MM.1S (cell line): ENCODE measurements at regions not wholly inside any gene's neighbourhood (a gene's known extent, or its start where the extent isn't known, plus 50 kb on each side); places are given as distances from the start of the nearest gene placed in this dataset.

ENCODE experiments used
- DNase-seq: peaks from one replicate; pipeline ENCODE4 v3.0.0-alpha.2; 2015
- H2AFZ ChIP-seq: fragments of 300-600 bp; sonication (generic); 2 replicates; pipeline ENCODE4 v1.6.0; 2016; ENCODE audit warnings: antibody characterized with exemption, low read length
- H3F3A ChIP-seq: fragments of 300-600 bp; sonication (generic); 2 replicates; pipeline ENCODE4 v1.6.1; 2016; ENCODE audit warnings: mild to moderate bottlenecking, antibody characterized with exemption, low read length, moderate library complexity, mixed read lengths; ENCODE audit not compliant: insufficient read depth
- H3K27ac ChIP-seq: fragments of 300-600 bp; sonication (generic); 2 replicates; pipeline ENCODE4 v1.5.1; 2016; ENCODE audit warnings: mild to moderate bottlenecking, low read length
- H3K27me3 ChIP-seq: fragments of 300-600 bp; sonication (generic); replicated peaks from 2 replicates; pipeline ENCODE4 v1.6.0; 2016; ENCODE audit warnings: low read length; ENCODE audit not compliant: insufficient read depth
- H3K36me3 ChIP-seq: fragments of 300-600 bp; sonication (generic); replicated peaks from 2 replicates; pipeline ENCODE4 v1.6.1; 2016; ENCODE audit warnings: mild to moderate bottlenecking, low read length, mixed read lengths; ENCODE audit not compliant: insufficient read depth
- H3K4me1 ChIP-seq: fragments of 300-600 bp; sonication (generic); 2 replicates; pipeline ENCODE4 v1.6.1; 2016; ENCODE audit warnings: low read length, mixed read lengths
- H3K4me2 ChIP-seq: fragments of 300-600 bp; sonication (generic); 2 replicates; pipeline ENCODE4 v1.6.0; 2016; ENCODE audit warnings: low read depth, low read length
- H3K4me3 ChIP-seq: fragments of 300-600 bp; sonication (generic); 2 replicates; pipeline ENCODE4 v1.5.1; 2016; ENCODE audit warnings: low read length, mixed read lengths
- H3K79me2 ChIP-seq: fragments of 300-600 bp; sonication (generic); 2 replicates; pipeline ENCODE4 v1.6.1; 2016; ENCODE audit warnings: mixed run types, low read length, mixed read lengths
- H3K9ac ChIP-seq: fragments of 300-600 bp; sonication (generic); 2 replicates; pipeline ENCODE4 v1.6.1; 2016; ENCODE audit warnings: low read length, mixed read lengths
- H3K9me2 ChIP-seq: fragments of 300-600 bp; sonication (generic); replicated peaks from 2 replicates; pipeline ENCODE4 v1.6.1; 2016; ENCODE audit warnings: mild to moderate bottlenecking, low read length, mixed read lengths; ENCODE audit not compliant: insufficient read depth
- H3K9me3 ChIP-seq: fragments of 300-600 bp; sonication (generic); replicated peaks from 2 replicates; pipeline ENCODE4 v1.6.1; 2016; ENCODE audit warnings: mild to moderate bottlenecking, low read length, mixed read lengths; ENCODE audit not compliant: insufficient read depth
- H4K20me1 ChIP-seq: fragments of 300-600 bp; sonication (generic); 2 replicates; pipeline ENCODE4 v1.6.1; 2016; ENCODE audit warnings: mild to moderate bottlenecking, low read length, moderate library complexity, mixed read lengths; ENCODE audit not compliant: insufficient read depth
- CTCF ChIP-seq: fragments of 300-600 bp; sonication (generic); IDR thresholded peaks from 2 replicates; pipeline ENCODE4 v1.5.1; 2016; ENCODE audit warnings: antibody characterized with exemption, low read length, mixed read lengths
- EZH2 ChIP-seq: fragments of 300-600 bp; sonication (generic); optimal IDR thresholded peaks from 2 replicates; pipeline ENCODE3; 2017; ENCODE audit warnings: low read depth, mild to moderate bottlenecking, antibody characterized with exemption, low read length, mixed read lengths
- EZH2phosphoT487 ChIP-seq: fragments of 300-600 bp; sonication (generic); IDR thresholded peaks from 2 replicates; pipeline ENCODE4 v1.6.1; 2018; ENCODE audit warnings: antibody characterized with exemption, low read length

- Histone ChIP-seq H3K4me1 (no peaks in the 10 kb centered on the region), H3K9ac (no peak overlapping the region), H3K27ac (no peak overlapping the region), H3F3A (no peaks in the 10 kb centered on the region), H4K20me1 (no peaks in the 10 kb centered on the region), H3K9me2 (no peaks in the 10 kb centered on the region), H3K79me2 (no peaks in the 10 kb centered on the region), H3K9me3 (no peaks in the 10 kb centered on the region), H3K4me3 (no peak overlapping the region), H3K36me3 (no peaks in the 10 kb centered on the region), H3K27me3 (no peaks in the 10 kb centered on the region), H2AFZ (no peak overlapping the region), H3K4me2 (no peak overlapping the region)
- no peak for DNase-seq
- TF ChIP-seq EZH2phosphoT487 (no peak), CTCF (no peak), EZH2 (no peak)
Measured at GRCh38 chr7:131646203-131646602, 89.8 kb upstream of the PODXL start.

GRCh38 chr7:131642429-131642828 is 86.0 kb upstream of the PODXL start:
- no peak overlapping the region for H3K4me2 ChIP-seq
- no peaks in the 10 kb centered on the region for H3K9me3 ChIP-seq
- no peaks in the 10 kb centered on the region for H3K27me3 ChIP-seq
- H3K9ac ChIP-seq = no peak overlapping the region
- H2AFZ ChIP-seq = 0 out of 2 replicates have a peak overlapping the region, but pooled peaks have one; percentile 9
- H4K20me1 ChIP-seq = no peaks in the 10 kb centered on the region
- no peaks in the 10 kb centered on the region for H3K36me3 ChIP-seq
- H3K27ac ChIP-seq = no peak overlapping the region
- no peak overlapping the region for H3K4me3 ChIP-seq
- no peak for DNase-seq
- no peaks in the 10 kb centered on the region for H3K79me2 ChIP-seq
- no peak for TF ChIP-seq EZH2
- TF ChIP-seq CTCF = no peak
- no peak for TF ChIP-seq EZH2phosphoT487
- no peaks in the 10 kb centered on the region for H3K4me1 ChIP-seq
- no peaks in the 10 kb centered on the region for H3K9me2 ChIP-seq
- no peaks in the 10 kb centered on the region for H3F3A ChIP-seq

- Histone ChIP-seq H3K27ac (no peak overlapping the region), H3K9me2 (no peaks in the 10 kb centered on the region), H3F3A (no peaks in the 10 kb centered on the region), H3K36me3 (no peaks in the 10 kb centered on the region), H4K20me1 (no peaks in the 10 kb centered on the region), H3K4me2 (no peak overlapping the region), H2AFZ (no peak overlapping the region), H3K79me2 (no peaks in the 10 kb centered on the region), H3K4me1 (no peaks in the 10 kb centered on the region), H3K9ac (no peak overlapping the region), H3K4me3 (no peak overlapping the region), H3K9me3 (no peaks in the 10 kb centered on the region), H3K27me3 (no peaks in the 10 kb centered on the region)
- no peak for DNase-seq
- TF ChIP-seq EZH2 = no peak
- no peak for TF ChIP-seq CTCF
- TF ChIP-seq EZH2phosphoT487 = no peak
Measured at GRCh38 chr7:131640686-131641085, 84.3 kb upstream of the PODXL start.
